ENCODE measurements at regions not wholly inside any gene's neighbourhood (a gene's known extent, or its start where the extent isn't known, plus 50 kb on each side); places are given as distances from the start of the nearest gene placed in this dataset.

GRCh38 chr2:168375195-168375798, 80.8 kb upstream of the CERS6 start:
- TF ChIP-seq CTCF (IDR thresholded peaks at IDR 0.05; ENCODE audit: extremely low read depth in 1 of 2, insufficient read depth in 1 of 2, low read depth in 1 of 2, low read length in 2 of 2) (no peak), POLR2AphosphoS5 (IDR thresholded peaks at IDR 0.05; ENCODE audit: insufficient read depth, low read depth, low read length) (no peak), POLR2A (IDR thresholded peaks at IDR 0.05; ENCODE audit: low read depth, low read length) (no peak), JUN (IDR thresholded peaks at IDR 0.05; ENCODE audit: borderline replicate concordance, insufficient read depth, insufficient read length, low read depth) (no peak), EZH2 (IDR thresholded peaks at IDR 0.05; ENCODE audit: borderline replicate concordance, low read depth, low read length, severe bottlenecking) (no peak), MYC (IDR thresholded peaks at IDR 0.05; ENCODE audit: low read depth, low read length) (no peak), MAX (IDR thresholded peaks at IDR 0.05; ENCODE audit: insufficient read depth, insufficient read length) (no peak), FOS (IDR thresholded peaks at IDR 0.05; ENCODE audit: borderline replicate concordance, insufficient read depth, low read length) (no peak)

Measured in endothelial cell of umbilical vein (primary cell).